DND-41 (cell line): ENCODE measurements at regions not wholly inside any gene's neighbourhood (a gene's known extent, or its start where the extent isn't known, plus 50 kb on each side); places are given as distances from the start of the nearest gene placed in this dataset.
"Not testable (repeated sequence)": the region's sequence is repeated elsewhere in the genome, so short reads cannot be mapped to it uniquely, and the experiment has no call there.

ENCODE experiments used
- ATAC-seq: fragments of 200-7000 bp; cut with Tn5 transposase; 3 replicates; pipeline ENCODE4 v1.9.1; 2021; ENCODE audit warnings: low read depth; ENCODE audit not compliant: insufficient read depth
- DNase-seq: peaks from one replicate; pipeline ENCODE4 v3.0.0-alpha.2; 2020
- H2AFZ ChIP-seq: 2 replicates; pipeline ENCODE4 v1.6.0; 2012; ENCODE audit warnings: low read depth, low read length
- H3K27ac ChIP-seq: 2 replicates; pipeline ENCODE4 v1.5.1; 2012; ENCODE audit warnings: low read length, inconsistent platforms
- H3K27me3 ChIP-seq: fragments of 200-600 bp; sonication (generic); 2 replicates; pipeline ENCODE4 v1.6.0; 2012; ENCODE audit warnings: low read length, mild to moderate bottlenecking, inconsistent platforms; ENCODE audit not compliant: insufficient read depth, poor library complexity
- H3K36me3 ChIP-seq: 2 replicates; pipeline ENCODE4 v1.5.1; 2012; ENCODE audit warnings: low read length, inconsistent platforms; ENCODE audit not compliant: insufficient read depth
- H3K4me1 ChIP-seq: 2 replicates; pipeline ENCODE4 v1.5.1; 2012; ENCODE audit warnings: mild to moderate bottlenecking, low read length; ENCODE audit not compliant: insufficient read depth
- H3K4me2 ChIP-seq: 2 replicates; pipeline ENCODE4 v1.6.0; 2012; ENCODE audit warnings: mild to moderate bottlenecking, moderate library complexity, low read length, inconsistent platforms; ENCODE audit not compliant: insufficient read depth
- H3K4me3 ChIP-seq, 2 experiments: fragments of 200-600 bp in 1 of 2; shearing (Covaris generic) in 1 of 2; 2 replicates each; pipeline ENCODE4 v1.5.1; 2012 to 2016; ENCODE audit warnings: inconsistent platforms in 2 of 2, low read length in 2 of 2, mild to moderate bottlenecking in 2 of 2, low read depth in 1 of 2, moderate library complexity in 1 of 2
- H3K79me2 ChIP-seq: 2 replicates; pipeline ENCODE4 v1.6.0; 2012; ENCODE audit warnings: low read length, inconsistent platforms; ENCODE audit not compliant: insufficient read depth
- H3K9ac ChIP-seq: 2 replicates; pipeline ENCODE4 v1.6.0; 2012; ENCODE audit warnings: low read depth, mild to moderate bottlenecking, inconsistent platforms, low read length, moderate library complexity
- H3K9me3 ChIP-seq: 2 replicates; pipeline ENCODE4 v1.5.1; 2012; ENCODE audit warnings: low read length, moderate library complexity, mild to moderate bottlenecking, inconsistent platforms; ENCODE audit not compliant: insufficient read depth, severe bottlenecking
- H4K20me1 ChIP-seq: 2 replicates; pipeline ENCODE4 v1.6.0; 2012; ENCODE audit warnings: low read length; ENCODE audit not compliant: insufficient read depth
- EZH2 ChIP-seq: IDR thresholded peaks from 3 replicates; pipeline ENCODE4 v1.6.1; 2012; ENCODE audit warnings: borderline replicate concordance, low read depth, mild to moderate bottlenecking, moderate library complexity, low read length, inconsistent platforms; ENCODE audit not compliant: severe bottlenecking
- TF ChIP-seq, protein P1 (sequence below): IDR thresholded peaks from 2 replicates; pipeline ENCODE4 v1.5.1; 2012; ENCODE audit warnings: borderline replicate concordance, low read length, moderate library complexity, mild to moderate bottlenecking; ENCODE audit not compliant: poor library complexity, severe bottlenecking; ENCODE audit errors: extremely low read depth

DNA sequence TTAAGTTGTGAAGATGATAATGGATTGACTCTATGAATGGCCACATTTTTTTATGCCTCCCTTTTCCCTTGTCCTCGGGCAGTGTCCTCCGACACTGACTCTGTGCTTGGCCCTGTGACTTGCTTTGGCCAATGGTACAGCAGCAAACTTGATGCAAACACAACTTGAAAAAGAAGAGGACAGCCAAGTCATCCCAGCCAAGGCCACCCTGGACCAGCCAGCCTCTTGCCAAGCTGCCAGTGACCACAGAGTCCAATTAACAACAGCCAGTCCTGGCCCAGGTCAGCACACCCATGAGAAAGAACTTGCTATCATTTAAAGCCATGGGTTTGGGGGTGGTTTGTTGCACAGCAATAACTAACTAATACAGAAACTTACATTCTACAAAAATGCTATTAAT is 63.4 kb upstream of the SLC35C1 start:
- no peak overlapping the region for H3K4me2 ChIP-seq
- no peak overlapping the region for H3K4me3 ChIP-seq
- no peaks in the 10 kb centered on the region for H4K20me1 ChIP-seq
- H3K27ac ChIP-seq, result no peak overlapping the region
- no peaks in the 10 kb centered on the region for H3K79me2 ChIP-seq
- DNase-seq (no peak), ATAC-seq (no peak)
- no peak overlapping the region for H2AFZ ChIP-seq
- H3K27me3 ChIP-seq, result no peaks in the 10 kb centered on the region
- H3K36me3 ChIP-seq, result no peaks in the 10 kb centered on the region
- TF ChIP-seq, protein P1, sequence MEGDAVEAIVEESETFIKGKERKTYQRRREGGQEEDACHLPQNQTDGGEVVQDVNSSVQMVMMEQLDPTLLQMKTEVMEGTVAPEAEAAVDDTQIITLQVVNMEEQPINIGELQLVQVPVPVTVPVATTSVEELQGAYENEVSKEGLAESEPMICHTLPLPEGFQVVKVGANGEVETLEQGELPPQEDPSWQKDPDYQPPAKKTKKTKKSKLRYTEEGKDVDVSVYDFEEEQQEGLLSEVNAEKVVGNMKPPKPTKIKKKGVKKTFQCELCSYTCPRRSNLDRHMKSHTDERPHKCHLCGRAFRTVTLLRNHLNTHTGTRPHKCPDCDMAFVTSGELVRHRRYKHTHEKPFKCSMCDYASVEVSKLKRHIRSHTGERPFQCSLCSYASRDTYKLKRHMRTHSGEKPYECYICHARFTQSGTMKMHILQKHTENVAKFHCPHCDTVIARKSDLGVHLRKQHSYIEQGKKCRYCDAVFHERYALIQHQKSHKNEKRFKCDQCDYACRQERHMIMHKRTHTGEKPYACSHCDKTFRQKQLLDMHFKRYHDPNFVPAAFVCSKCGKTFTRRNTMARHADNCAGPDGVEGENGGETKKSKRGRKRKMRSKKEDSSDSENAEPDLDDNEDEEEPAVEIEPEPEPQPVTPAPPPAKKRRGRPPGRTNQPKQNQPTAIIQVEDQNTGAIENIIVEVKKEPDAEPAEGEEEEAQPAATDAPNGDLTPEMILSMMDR, result no peak
- TF ChIP-seq EZH2, result no peak
- H3K4me1 ChIP-seq, result no peaks in the 10 kb centered on the region
- no peak overlapping the region for H3K9ac ChIP-seq
- no peaks in the 10 kb centered on the region for H3K9me3 ChIP-seq

DNA sequence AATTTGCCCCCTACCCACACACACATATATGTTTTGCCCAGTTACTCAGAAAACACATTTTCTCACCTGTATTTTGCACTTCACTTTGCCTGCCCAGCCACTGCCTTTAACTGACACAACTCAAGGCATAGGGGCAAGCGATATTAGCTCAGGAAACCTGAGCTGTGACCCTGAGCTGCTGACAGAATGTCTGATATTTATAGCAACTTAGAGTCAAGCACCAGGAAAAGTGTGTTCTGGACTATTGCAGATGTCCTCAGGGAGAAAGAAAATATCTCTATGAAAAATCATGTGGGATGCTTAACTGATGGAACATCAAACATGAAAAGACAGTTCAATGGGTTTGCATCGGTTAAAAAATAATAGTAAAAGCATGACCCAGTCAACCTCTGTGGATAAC is 63.9 kb upstream of the SLC35C1 start:
- DNase-seq (no peak), ATAC-seq (no peak)
- H3K4me1 ChIP-seq, result no peaks in the 10 kb centered on the region
- TF ChIP-seq EZH2, result no peak
- TF ChIP-seq, protein P1, result no peak
- no peak overlapping the region for H3K9ac ChIP-seq
- no peaks in the 10 kb centered on the region for H3K9me3 ChIP-seq
- no peak overlapping the region for H3K4me2 ChIP-seq
- H3K4me3 ChIP-seq, result no peak overlapping the region
- no peaks in the 10 kb centered on the region for H3K79me2 ChIP-seq
- no peaks in the 10 kb centered on the region for H3K36me3 ChIP-seq
- no peak overlapping the region for H3K27ac ChIP-seq
- no peaks in the 10 kb centered on the region for H4K20me1 ChIP-seq
- H3K27me3 ChIP-seq, result no peaks in the 10 kb centered on the region
- no peak overlapping the region for H2AFZ ChIP-seq

DNA sequence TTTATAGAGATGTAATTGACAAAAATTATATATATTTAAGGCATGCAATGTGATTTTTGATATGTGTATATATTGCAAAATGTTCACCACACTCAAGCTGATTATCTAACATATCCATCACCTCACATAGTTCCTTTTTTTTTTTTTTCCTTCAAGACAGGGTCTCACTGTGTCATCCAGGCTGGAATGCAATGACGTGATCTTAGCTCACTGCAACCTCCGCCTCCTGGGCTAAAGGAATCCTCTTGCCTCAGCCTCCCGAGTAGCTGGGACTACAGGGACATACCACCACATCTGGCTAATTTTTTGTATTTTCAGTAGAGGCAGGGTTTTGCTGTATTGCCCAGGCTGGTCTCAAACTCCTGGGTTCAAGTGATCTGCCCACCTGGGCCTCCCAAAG is 65.1 kb upstream of the SLC35C1 start:
- no peak for TF ChIP-seq EZH2
- TF ChIP-seq, protein P1, result no peak
- Histone ChIP-seq H2AFZ (no peak overlapping the region), H3K36me3 (no peaks in the 10 kb centered on the region), H3K4me2 (no peak overlapping the region), H3K9me3 (no peaks in the 10 kb centered on the region), H3K4me3 (no peak overlapping the region), H3K27me3 (no peaks in the 10 kb centered on the region), H3K4me1 (no peaks in the 10 kb centered on the region), H4K20me1 (no peaks in the 10 kb centered on the region), H3K79me2 (no peaks in the 10 kb centered on the region), H3K27ac (no peak overlapping the region), H3K9ac (no peak overlapping the region)
- no peak for DNase-seq
- no peak for ATAC-seq

DNA sequence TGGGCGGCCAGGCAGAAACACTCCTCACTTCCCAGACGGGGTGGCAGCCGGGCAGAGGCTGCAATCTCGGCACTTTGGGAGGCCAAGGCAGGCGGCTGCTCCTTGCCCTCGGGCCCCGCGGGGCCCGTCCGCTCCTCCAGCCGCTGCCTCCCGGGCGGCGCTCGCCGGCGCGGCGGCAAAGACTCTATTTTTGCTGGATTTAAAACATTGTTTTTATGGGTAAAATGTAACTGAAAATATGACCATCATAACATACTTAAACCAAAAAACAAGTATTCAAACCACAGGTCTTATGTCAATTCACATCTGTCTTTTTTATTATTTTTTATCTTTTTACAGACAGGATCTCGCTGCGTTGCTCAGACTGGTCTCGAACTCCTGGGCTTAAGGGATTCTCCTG is 65.9 kb upstream of the SLC35C1 start:
- not testable (repeated sequence) for H3K27me3 ChIP-seq, ATAC-seq

DNA sequence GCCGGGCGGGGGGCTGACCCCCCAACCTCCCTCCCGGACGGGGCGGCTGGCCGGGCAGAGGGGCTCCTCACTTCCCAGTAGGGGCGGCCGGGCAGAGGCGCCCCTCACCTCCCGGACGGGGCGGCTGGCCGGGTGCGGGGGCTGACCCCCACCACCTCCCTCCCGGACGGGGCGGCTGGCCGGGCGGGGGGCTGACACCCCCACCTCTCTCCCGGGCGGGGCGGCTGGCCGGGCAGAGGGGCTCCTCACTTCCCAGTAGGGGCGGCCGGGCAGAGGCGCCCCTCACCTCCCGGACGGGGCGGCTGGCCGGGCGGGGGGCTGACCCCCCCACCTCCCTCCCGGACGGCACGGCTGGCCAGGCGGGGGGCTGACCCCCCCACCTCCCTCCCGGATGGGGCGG is 66.8 kb upstream of the SLC35C1 start:
- not testable (repeated sequence) for H2AFZ ChIP-seq, H3K9me3 ChIP-seq, H3K4me3 ChIP-seq, DNase-seq, H3K4me1 ChIP-seq, H3K4me2 ChIP-seq, H3K9ac ChIP-seq, H3K79me2 ChIP-seq, H3K27ac ChIP-seq, H4K20me1 ChIP-seq, H3K27me3 ChIP-seq, ATAC-seq, H3K36me3 ChIP-seq

More for the DNA sequence above, 65.9 kb upstream of the SLC35C1 start:
- H4K20me1 ChIP-seq, DNase-seq, H3K4me3 ChIP-seq, H3K9me3 ChIP-seq, H3K4me2 ChIP-seq, H3K36me3 ChIP-seq, H3K9ac ChIP-seq, H3K4me1 ChIP-seq, H2AFZ ChIP-seq, H3K27ac ChIP-seq, H3K79me2 ChIP-seq: not testable (repeated sequence)
